Amygdala (tissue), 56 donors: ENCODE measurements at regions not wholly inside any gene's neighbourhood (a gene's known extent, or its start where the extent isn't known, plus 50 kb on each side); places are given as distances from the start of the nearest gene placed in this dataset.

Source experiments
- DNase-seq, 56 donors: peaks; one replicate each; lab custom pipeline; 2025; lab: John Stamatoyannopoulos, UW

DNA sequence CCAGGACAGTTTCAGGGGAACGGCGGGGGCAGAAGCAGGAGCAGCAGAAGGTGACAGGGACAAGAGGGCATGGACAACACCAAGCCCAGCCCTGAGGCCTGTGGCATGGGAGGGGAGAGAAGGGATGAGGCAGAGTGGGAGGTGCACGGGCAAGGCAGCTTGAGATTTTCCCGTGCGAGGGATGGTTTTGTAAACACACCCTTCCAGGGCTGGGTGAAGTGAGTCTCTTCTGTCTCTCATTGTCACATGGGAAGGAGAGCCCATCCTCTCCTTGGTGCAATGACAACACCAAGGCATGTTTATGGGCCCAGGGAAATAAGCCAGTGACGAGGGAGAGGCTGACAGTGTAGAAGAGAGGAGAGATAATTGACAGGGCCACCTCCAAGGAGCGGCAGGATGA is 69.6 kb upstream of the RIOK3 start:
- no peak for DNase-seq

DNA sequence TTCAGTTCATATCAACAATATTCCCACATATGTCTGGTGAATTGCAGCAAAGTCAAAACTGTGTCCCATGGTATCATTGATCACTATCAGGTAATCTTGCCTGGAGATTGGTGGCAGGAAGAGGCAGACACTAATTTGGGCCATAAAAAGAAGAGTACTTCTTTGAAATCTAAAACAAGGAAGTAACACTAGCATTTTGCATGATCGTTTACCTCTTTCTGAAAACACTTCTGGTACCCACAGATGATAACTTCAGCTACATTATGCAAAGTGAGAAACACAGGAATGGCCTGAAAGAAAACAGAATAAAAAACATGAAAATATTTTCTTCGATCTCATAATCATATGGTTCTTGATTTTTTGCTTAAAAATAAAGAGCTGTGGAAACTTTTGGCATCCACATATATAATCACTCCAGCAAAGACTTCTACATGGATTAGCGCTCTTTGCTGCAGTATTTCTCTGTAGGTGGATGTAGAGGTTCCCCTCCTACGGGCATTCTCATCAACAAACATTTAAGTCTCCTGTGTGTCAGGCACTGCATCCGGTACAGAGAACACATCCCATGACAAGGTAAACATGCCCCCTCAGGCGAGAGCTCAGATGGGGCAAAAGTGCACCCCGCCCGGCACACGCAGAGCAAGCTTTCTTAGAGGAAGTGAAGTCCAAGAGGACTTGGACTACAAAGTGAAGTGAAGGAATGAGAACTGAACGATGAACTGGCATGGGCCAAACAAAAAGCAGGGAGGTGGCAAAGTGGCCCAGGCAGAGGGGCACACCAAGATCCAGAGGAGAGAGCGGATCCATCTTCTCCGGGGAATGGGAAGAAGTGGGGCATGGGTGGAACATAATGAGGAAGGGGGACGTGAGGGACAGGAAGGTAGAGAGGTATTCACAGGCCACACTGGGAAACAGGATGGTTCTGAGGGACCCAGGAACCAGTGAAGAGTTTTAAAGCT is 68.0 kb upstream of the RIOK3 start:
- DNase-seq, result no peak

GRCh38 chr18:23386317-23386716 is 66.8 kb upstream of the RIOK3 start:
- no peak for DNase-seq

DNA sequence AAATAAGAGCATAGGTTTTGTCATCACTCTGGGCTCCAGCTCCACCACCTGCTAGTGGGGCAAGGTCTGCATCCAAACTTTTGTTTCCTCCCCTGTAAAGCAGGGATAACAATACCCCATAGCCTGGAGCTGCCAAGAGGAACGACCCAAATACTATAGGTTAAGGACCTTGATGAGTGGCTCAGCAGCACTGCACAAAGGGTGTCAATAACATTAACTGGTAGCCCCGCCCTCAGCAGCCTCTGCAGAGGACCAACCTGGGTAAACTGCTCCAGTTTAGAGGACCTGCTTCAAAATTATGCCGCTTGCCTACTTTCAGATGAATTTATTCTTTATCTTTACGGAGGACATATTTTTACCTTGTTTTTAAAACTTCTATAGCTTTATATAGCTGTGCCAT is 65.8 kb upstream of the RIOK3 start:
- no peak for DNase-seq

DNA sequence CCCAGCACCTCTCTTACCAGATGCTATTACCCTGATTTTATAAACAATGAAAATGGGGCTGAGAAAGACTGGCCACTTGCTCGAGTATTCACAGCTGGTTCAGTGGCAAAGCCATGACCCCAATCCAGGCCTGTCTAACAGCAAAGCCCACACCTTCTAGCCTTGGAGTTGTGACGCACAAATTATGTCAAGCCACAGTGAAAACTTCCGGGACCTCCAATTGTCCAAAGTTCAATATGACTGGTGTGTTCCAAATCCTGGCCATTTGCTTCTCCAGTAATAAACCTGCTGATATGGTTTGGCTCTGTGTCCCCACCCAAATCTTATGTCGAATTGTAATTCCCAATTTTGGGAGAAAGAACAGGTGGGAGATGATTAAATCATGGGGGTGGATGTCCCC is 64.7 kb upstream of the RIOK3 start:
- DNase-seq, result no peak

- no peak for DNase-seq
Observed at GRCh38 chr18:23391156-23391555, 61.9 kb upstream of the RIOK3 start.

- no peak for DNase-seq
Observed at GRCh38 chr18:23397907-23398306, 55.2 kb upstream of the RIOK3 start.

DNA sequence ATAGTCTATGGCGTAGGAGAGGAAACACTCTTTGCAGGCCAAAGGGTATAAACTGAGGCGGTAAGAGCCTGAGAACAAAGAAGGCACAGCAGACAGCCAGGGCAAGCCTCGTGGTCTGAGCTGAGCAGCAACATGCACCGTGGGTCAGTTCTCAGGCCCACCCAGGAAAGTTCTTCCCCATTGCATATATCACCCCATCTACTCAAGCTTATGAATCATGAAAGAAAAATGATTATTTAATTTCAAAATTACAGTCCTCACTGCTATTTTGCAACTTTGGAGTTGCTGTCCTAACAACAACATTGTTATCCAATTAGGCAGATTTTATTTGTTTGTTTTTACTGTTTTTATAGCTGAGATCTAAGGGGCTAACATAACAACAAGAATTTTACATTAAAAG is 54.7 kb upstream of the RIOK3 start:
- no peak for DNase-seq

DNA sequence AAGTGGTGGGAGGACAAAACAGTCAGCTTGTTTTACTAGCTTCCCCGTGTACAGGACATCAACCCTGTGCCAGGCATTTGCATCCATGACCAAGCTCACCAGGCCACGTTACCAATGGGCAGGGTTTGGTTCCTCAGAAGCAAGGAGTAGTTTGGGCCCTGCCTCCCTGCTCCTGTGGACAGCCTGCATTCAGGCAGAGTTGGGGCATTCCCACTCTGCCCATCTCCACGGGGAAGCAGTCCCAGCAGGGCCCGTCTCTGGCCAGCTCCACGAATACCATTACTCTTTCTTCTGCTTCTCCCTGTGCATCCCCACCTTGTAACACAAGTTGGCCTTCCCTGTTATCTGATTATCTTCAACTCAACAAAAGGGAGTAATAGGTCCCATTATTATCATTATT is 54.0 kb upstream of the RIOK3 start:
- no peak for DNase-seq

GRCh38 chr18:23400918-23401317 is 52.2 kb upstream of the RIOK3 start:
- no peak for DNase-seq

- DNase-seq, result no peak
Observed at GRCh38 chr18:23401400-23402347, 51.4 kb upstream of the RIOK3 start.
